ENCODE measurements at regions not wholly inside any gene's neighbourhood (a gene's known extent, or its start where the extent isn't known, plus 50 kb on each side); places are given as distances from the start of the nearest gene placed in this dataset.
A peak's percentile ranks its signal among the peaks of the same experiment; 100 is the strongest.

DNA sequence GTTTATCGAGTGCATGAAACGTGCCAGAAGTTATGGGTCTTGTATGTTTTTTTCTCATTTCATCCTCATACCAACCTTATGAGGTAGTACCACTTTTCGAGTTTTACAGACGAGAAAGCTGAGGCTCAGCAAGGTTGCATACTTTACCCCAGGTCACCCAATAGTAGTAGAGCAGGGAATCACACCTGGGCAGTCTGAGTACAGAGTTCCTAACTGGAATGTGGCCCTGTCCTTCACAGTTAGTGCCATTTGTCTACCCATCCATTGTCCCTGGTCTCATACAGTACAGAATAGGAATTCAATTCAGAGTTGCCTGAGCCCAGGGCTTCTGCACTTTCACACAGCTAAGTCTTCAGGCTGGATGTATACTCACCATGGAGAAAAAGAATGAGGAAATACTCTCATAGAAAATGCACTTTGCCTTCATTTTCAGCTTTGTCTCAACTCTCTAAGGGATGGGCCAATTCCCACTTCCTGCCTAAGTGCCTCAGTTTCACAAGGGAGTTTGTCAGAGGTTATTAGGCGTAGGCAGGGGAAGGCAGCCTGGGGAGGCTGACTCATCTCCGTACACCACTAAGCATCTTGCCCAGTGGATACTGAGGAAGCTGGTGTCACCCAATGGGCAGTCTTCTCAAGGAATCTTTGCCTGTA, 93.2 kb downstream of the TMEM212 start:
- TF ChIP-seq, protein P1, sequence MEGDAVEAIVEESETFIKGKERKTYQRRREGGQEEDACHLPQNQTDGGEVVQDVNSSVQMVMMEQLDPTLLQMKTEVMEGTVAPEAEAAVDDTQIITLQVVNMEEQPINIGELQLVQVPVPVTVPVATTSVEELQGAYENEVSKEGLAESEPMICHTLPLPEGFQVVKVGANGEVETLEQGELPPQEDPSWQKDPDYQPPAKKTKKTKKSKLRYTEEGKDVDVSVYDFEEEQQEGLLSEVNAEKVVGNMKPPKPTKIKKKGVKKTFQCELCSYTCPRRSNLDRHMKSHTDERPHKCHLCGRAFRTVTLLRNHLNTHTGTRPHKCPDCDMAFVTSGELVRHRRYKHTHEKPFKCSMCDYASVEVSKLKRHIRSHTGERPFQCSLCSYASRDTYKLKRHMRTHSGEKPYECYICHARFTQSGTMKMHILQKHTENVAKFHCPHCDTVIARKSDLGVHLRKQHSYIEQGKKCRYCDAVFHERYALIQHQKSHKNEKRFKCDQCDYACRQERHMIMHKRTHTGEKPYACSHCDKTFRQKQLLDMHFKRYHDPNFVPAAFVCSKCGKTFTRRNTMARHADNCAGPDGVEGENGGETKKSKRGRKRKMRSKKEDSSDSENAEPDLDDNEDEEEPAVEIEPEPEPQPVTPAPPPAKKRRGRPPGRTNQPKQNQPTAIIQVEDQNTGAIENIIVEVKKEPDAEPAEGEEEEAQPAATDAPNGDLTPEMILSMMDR (IDR thresholded peaks at IDR 0.05; ENCODE audit: control insufficient read depth, extremely low read depth, insufficient read depth): no peak
- DNase-seq (ENCODE audit: low read depth): no peak
- H3K4me3 ChIP-seq (ENCODE audit: low read depth, low read length): no peak overlapping the region

DNA sequence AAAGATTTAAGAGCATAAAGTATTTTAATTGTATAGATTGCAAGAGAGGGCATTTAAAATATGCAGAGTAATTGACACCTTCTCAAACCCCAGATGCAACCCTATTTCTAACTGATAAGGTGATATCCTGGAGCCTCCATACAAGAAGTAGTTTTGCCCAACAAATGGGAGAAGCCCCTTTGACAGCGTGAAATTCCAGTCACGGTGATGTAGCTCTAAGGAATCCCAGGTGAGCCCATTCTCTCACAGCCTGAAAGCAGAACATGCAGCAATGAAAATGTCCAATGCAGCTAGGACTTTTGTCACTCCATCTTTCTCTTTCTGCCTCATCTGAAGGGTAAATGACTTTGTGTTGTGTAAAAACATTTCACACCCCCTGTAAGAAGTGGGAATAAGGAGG, 96.4 kb downstream of the TMEM212 start:
- DNase-seq (ENCODE audit: low read depth): no peak
- H3K4me3 ChIP-seq (ENCODE audit: low read depth, low read length): no peak overlapping the region
- TF ChIP-seq, protein P1 (IDR thresholded peaks at IDR 0.05; ENCODE audit: control insufficient read depth, extremely low read depth, insufficient read depth): no peak

DNA sequence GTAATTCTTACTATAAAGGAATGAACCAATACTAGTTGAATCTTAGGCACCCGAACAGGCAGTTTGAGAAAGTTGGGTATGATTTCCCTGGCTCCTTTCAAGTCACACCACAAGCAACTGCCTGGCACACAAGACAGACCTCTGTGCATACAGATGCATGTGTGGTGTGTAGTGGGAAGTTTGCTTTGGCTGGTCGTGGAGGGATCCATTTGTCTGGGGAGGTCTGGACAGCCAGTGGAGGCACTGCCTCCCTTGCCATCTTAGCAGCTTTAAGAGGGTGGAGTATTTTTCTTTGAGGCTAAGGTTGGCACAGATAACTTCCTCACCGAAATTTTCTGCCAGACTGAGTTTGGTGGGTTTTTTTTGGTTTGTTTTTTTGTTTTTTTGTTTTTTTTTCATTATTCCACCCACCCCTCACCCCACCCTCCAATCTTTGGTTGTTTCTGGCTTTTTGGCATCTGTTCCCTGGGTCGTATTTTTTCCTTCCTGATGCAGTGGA, 97.1 kb downstream of the TMEM212 start:
- TF ChIP-seq, protein P1 (IDR thresholded peaks at IDR 0.05; ENCODE audit: control insufficient read depth, extremely low read depth, insufficient read depth): no peak
- no peak overlapping the region for H3K4me3 ChIP-seq (ENCODE audit: low read depth, low read length)
- DNase-seq (ENCODE audit: low read depth): no peak

DNA sequence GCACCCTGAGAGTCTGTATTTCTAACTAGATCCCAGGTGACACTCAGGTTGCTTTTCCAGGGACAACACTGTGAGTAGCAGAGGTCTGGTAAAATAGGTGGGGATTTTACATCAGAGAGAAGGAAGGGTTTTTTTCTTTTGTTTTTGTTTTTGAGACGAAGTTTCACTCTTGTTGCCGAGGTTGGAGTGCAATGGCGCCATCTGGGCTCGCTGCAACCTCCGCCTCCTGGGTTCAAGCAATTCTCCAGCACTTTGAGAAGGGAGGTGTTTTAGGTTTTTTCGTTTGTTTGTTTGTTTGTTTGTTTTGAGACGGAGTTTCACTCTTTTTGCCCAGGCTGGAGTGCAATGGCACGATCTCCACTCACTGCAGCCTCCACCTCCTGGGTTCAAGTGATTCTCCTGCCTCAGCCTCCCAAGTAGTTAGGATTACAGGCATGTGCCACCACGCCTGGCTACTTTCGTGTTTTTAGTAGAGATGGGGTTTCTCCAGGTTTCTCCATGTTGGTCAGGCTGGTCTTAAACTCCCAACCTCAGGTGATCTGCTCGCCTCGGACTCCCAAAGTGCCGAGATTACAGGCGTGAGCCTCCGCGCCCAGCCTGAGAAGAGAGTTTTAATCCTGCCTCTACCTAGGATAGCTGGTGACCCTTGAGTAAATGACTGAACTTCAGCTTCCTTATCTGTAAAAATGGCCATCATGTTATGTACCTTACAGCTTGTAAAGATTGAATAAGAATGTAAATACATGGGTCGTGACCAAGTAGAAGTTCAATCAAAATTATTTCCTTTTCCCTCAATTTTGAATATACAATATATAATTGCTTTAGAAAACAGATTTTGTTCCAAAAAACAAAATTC, 95.9 kb upstream of the FNDC3B start:
- H3K4me3 ChIP-seq (ENCODE audit: low read depth, low read length): no peak overlapping the region
- DNase-seq (ENCODE audit: low read depth): peak; percentile 60
- TF ChIP-seq, protein P1 (IDR thresholded peaks at IDR 0.05; ENCODE audit: control insufficient read depth, extremely low read depth, insufficient read depth): no peak

DNA sequence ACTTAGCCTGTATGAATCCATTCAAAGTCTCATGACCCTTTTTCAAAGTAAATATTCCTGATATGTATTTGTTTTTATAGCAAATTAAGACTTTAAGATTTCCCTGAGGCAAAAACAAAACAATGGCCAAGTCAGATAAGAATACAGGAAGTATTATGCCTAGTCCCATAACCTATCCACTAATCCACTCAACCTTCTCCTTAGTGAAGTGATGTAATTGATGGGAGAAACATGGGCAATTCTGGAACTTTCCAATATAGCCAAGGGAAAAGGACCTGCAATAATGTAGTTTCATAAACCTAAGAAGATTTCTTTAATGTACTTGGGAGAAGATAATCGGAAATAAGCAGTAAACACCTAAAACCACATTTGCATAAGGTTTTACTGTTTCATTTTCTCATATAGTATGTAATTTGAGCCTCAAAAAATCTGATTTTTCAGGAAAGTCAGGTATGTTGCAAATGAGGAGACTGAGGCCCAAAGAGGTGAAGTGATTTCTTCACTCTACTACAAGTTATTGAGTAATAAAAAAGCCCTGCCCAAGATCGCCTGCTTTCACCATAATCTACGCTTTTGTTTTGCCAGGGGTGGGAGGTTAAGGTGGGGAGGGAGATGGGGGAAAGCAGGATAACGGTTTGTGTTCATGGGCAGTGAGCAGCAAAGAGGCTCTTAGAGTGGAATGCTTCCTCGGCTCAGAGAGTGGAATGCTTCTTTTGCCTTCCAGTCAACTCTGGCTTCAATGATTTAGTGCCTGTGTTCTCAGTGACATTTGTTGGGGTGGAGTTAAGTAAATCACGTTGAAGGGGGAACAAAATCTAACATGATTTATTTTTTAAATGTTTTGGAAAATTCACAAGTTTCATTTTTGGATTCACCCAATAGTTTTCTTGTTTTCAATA, 95.0 kb upstream of the FNDC3B start:
- DNase-seq (ENCODE audit: low read depth): peak; percentile 65
- H3K4me3 ChIP-seq (ENCODE audit: low read depth, low read length): no peak overlapping the region
- TF ChIP-seq, protein P1 (IDR thresholded peaks at IDR 0.05; ENCODE audit: control insufficient read depth, extremely low read depth, insufficient read depth): no peak

DNA sequence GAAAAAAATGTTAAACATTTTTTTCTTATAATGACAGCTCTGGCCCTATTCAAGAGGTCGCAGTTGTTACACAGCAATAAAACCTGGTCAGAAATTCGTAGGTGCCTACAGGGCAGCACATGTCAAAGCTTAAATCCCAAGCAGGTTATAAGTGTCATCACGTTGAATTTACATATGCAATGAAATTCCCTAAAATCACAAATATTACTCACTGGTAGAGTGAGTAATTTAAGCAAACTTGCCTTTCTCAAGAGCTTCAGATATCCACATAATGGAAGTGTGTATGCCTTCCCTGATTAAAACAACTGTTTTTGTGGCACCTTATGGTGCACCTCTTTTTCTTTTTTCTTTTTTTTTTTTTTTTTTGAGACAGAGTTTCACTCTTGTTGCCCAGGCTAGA, 90.7 kb upstream of the FNDC3B start:
- H3K4me3 ChIP-seq (ENCODE audit: low read depth, low read length): no peak overlapping the region
- DNase-seq (ENCODE audit: low read depth): no peak
- TF ChIP-seq, protein P1 (IDR thresholded peaks at IDR 0.05; ENCODE audit: control insufficient read depth, extremely low read depth, insufficient read depth): no peak

Data from LNCaP clone FGC (cell line).